ENCODE measurements at regions not wholly inside any gene's neighbourhood (a gene's known extent, or its start where the extent isn't known, plus 50 kb on each side); places are given as distances from the start of the nearest gene placed in this dataset.

DNA sequence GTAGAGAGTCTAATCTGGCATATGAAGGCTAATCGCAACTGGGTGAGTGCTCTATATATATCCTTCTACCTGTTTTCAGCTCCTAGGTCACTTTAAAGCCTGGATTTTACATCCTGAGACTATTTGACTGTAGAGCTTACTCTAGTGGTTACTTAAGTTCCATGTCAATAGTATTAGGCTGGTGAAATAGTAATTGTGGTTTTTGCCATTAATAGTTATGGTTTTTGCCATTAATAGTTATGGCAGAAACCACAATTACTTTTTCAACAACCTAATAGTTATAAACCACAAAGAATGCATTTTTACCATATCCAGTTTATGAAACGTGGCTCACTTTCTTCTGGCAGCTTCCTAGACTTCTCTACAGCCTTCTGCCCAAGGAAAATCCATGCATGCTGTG is 263.1 kb upstream of the KIAA1217 start:
- WGBS (ENCODE audit: extremely low coverage, insufficient coverage, insufficient read length), result no CpG with 5 or more reads among the region's 2 CpGs
- H4K12ac ChIP-seq (ENCODE audit: low read depth, low read length), result no peak overlapping the region
- H3K27me3 ChIP-seq (ENCODE audit: insufficient read depth, low read length), result no peaks in the 10 kb centered on the region
- no peak overlapping the region for H4K8ac ChIP-seq (ENCODE audit: low read depth, low read length)
- H2AK5ac ChIP-seq (ENCODE audit: low read length), result no peak overlapping the region
- no peaks in the 10 kb centered on the region for H3K9me3 ChIP-seq (ENCODE audit: insufficient read depth, low read depth, low read length)
- no peaks in the 10 kb centered on the region for H3K4me1 ChIP-seq (ENCODE audit: control insufficient read depth in 1 of 2, insufficient read depth in 2 of 2, low read length in 2 of 2)
- H3K4ac ChIP-seq (ENCODE audit: low read depth, low read length), result no peak overlapping the region
- H3K18ac ChIP-seq (ENCODE audit: low read length), result no peak overlapping the region
- no peak overlapping the region for H2BK120ac ChIP-seq (ENCODE audit: insufficient read depth, low read length, poor library complexity)
- H3K4me3 ChIP-seq (ENCODE audit: low read depth, low read length), result no peak overlapping the region
- no peak overlapping the region for H2AFZ ChIP-seq (ENCODE audit: insufficient read depth, low read length, poor library complexity)
- no peak overlapping the region for H3K14ac ChIP-seq (ENCODE audit: low read length)
- no peak overlapping the region for H3K27ac ChIP-seq (ENCODE audit: low read depth, low read length)
- no peak overlapping the region for H2BK12ac ChIP-seq (ENCODE audit: low read length)
- H4K91ac ChIP-seq (ENCODE audit: low read depth, low read length), result no peak overlapping the region
- no peak overlapping the region for H2BK5ac ChIP-seq (ENCODE audit: low read depth, low read length, poor library complexity)
- no peak overlapping the region for H3K4me2 ChIP-seq (ENCODE audit: low read length)
- H3K79me2 ChIP-seq (ENCODE audit: control insufficient read depth, insufficient read depth, low read length, poor library complexity), result no peaks in the 10 kb centered on the region
- H3K23ac ChIP-seq (ENCODE audit: low read length), result no peak overlapping the region
- DNase-seq, result no peak
- H3K36me3 ChIP-seq (ENCODE audit: control insufficient read depth in 1 of 2, insufficient read depth in 2 of 2, low read length in 2 of 2), result no peaks in the 10 kb centered on the region
- no peak overlapping the region for H3K9ac ChIP-seq (ENCODE audit: low read length)
- H3K79me1 ChIP-seq (ENCODE audit: low read length), result no peaks in the 10 kb centered on the region

- Histone ChIP-seq H2AK5ac (ENCODE audit: low read length) (no peak overlapping the region), H3K4me3 (ENCODE audit: low read depth, low read length) (no peak overlapping the region), H3K23ac (ENCODE audit: low read length) (no peak overlapping the region), H3K79me1 (ENCODE audit: low read length) (no peaks in the 10 kb centered on the region), H4K91ac (ENCODE audit: low read depth, low read length) (no peak overlapping the region), H2BK120ac (ENCODE audit: insufficient read depth, low read length, poor library complexity) (no peak overlapping the region), H3K4me1 (ENCODE audit: control insufficient read depth in 1 of 2, insufficient read depth in 2 of 2, low read length in 2 of 2) (no peaks in the 10 kb centered on the region), H4K12ac (ENCODE audit: low read depth, low read length) (no peak overlapping the region), H2BK12ac (ENCODE audit: low read length) (no peak overlapping the region), H3K79me2 (ENCODE audit: control insufficient read depth, insufficient read depth, low read length, poor library complexity) (no peaks in the 10 kb centered on the region), H3K27ac (ENCODE audit: low read depth, low read length) (no peak overlapping the region), H3K9ac (ENCODE audit: low read length) (no peak overlapping the region), H3K4me2 (ENCODE audit: low read length) (no peak overlapping the region), H2AFZ (ENCODE audit: insufficient read depth, low read length, poor library complexity) (no peak overlapping the region), H3K36me3 (ENCODE audit: control insufficient read depth in 1 of 2, insufficient read depth in 2 of 2, low read length in 2 of 2) (no peaks in the 10 kb centered on the region), H4K8ac (ENCODE audit: low read depth, low read length) (no peak overlapping the region), H3K18ac (ENCODE audit: low read length) (no peak overlapping the region), H3K4ac (ENCODE audit: low read depth, low read length) (no peak overlapping the region), H3K14ac (ENCODE audit: low read length) (no peak overlapping the region), H2BK5ac (ENCODE audit: low read depth, low read length, poor library complexity) (no peak overlapping the region), H3K27me3 (ENCODE audit: insufficient read depth, low read length) (no peaks in the 10 kb centered on the region), H3K9me3 (ENCODE audit: insufficient read depth, low read depth, low read length) (no peaks in the 10 kb centered on the region)
- WGBS (ENCODE audit: extremely low coverage, insufficient coverage, insufficient read length), result no CpG with 5 or more reads among the region's 6 CpGs
- DNase-seq, result no peak
These were observed 257.1 kb upstream of the KIAA1217 start for GRCh38 chr10:23951841-23952240.

DNA sequence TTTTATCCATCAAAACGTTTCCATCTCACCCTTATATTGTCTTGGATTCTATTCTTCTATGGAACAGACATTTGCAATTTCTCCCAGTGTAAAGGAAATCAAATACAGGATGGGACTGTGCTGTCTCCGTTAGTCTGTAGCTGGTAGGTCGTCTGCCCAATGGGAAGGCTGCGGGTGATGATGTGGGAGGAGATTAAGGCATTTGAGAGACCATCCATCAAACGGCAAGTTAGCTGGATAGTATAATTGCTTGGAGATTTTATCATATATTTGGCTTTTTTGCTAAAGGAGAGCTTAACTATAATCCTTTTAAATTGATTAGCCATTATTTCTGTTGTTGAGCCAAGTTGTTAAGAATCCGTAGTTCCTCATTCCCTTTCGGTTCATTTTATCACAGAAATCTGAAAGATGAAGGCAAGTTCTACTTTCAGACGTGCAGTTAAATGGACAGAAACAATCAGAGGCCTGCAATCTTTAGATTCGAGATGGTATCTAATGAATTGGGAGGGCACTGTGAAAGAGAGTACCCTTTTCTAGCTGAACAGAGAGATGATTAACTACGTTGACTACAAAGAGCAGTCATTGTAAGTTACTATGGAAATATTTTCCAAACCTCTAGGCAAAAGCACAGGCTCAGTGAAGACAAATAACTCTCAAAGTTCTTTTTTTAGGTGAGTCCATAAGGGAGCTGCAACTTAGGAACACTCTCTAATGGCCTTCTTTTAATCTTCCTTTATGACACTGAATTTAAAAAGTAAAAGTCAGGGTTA is 253.3 kb upstream of the KIAA1217 start:
- no peak for DNase-seq
- Histone ChIP-seq H3K9ac (ENCODE audit: low read length) (no peak overlapping the region), H4K91ac (ENCODE audit: low read depth, low read length) (no peak overlapping the region), H2BK120ac (ENCODE audit: insufficient read depth, low read length, poor library complexity) (no peak overlapping the region), H3K23ac (ENCODE audit: low read length) (no peak overlapping the region), H4K12ac (ENCODE audit: low read depth, low read length) (no peak overlapping the region), H3K27ac (ENCODE audit: low read depth, low read length) (no peak overlapping the region), H3K36me3 (ENCODE audit: control insufficient read depth in 1 of 2, insufficient read depth in 2 of 2, low read length in 2 of 2) (no peaks in the 10 kb centered on the region), H3K79me2 (ENCODE audit: control insufficient read depth, insufficient read depth, low read length, poor library complexity) (no peaks in the 10 kb centered on the region), H2AFZ (ENCODE audit: insufficient read depth, low read length, poor library complexity) (no peak overlapping the region), H2AK5ac (ENCODE audit: low read length) (no peak overlapping the region), H3K4me1 (ENCODE audit: control insufficient read depth in 1 of 2, insufficient read depth in 2 of 2, low read length in 2 of 2) (no peaks in the 10 kb centered on the region), H3K79me1 (ENCODE audit: low read length) (no peaks in the 10 kb centered on the region), H2BK5ac (ENCODE audit: low read depth, low read length, poor library complexity) (no peak overlapping the region), H3K14ac (ENCODE audit: low read length) (no peak overlapping the region), H4K8ac (ENCODE audit: low read depth, low read length) (no peak overlapping the region), H2BK12ac (ENCODE audit: low read length) (no peak overlapping the region), H3K18ac (ENCODE audit: low read length) (no peak overlapping the region), H3K27me3 (ENCODE audit: insufficient read depth, low read length) (no peaks in the 10 kb centered on the region), H3K9me3 (ENCODE audit: insufficient read depth, low read depth, low read length) (no peaks in the 10 kb centered on the region), H3K4me3 (ENCODE audit: low read depth, low read length) (no peak overlapping the region), H3K4ac (ENCODE audit: low read depth, low read length) (no peak overlapping the region), H3K4me2 (ENCODE audit: low read length) (no peak overlapping the region)
- no CpG with 5 or more reads among the region's 10 CpGs for WGBS (ENCODE audit: extremely low coverage, insufficient coverage, insufficient read length)

DNA sequence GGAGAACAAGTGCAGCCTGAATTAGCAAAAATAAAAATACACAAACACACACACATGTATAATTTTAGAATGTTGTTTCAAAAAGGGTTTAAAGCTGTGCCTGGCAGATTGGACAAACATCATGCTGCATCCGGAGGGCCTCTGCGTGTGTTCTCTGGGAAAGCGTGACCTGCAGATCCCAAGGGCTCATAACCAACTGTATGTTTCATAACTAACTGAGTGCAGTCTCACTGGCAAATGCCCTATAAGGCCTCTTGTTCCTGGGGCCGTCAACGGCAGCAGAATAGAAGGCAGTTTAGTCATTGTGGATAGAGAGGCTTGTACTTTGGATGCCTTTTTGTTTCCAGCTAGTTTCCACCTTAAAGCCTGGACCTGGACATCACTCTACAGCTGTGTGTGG is 243.8 kb upstream of the KIAA1217 start:
- H3K4ac ChIP-seq (ENCODE audit: low read depth, low read length), result no peak overlapping the region
- no peak overlapping the region for H3K4me3 ChIP-seq (ENCODE audit: low read depth, low read length)
- H3K36me3 ChIP-seq (ENCODE audit: control insufficient read depth in 1 of 2, insufficient read depth in 2 of 2, low read length in 2 of 2), result no peaks in the 10 kb centered on the region
- H3K9ac ChIP-seq (ENCODE audit: low read length), result peak overlapping the region; percentile 33
- no peak overlapping the region for H2AFZ ChIP-seq (ENCODE audit: insufficient read depth, low read length, poor library complexity)
- no peak overlapping the region for H2AK5ac ChIP-seq (ENCODE audit: low read length)
- no peak overlapping the region for H3K23ac ChIP-seq (ENCODE audit: low read length)
- H3K4me1 ChIP-seq (ENCODE audit: control insufficient read depth in 1 of 2, insufficient read depth in 2 of 2, low read length in 2 of 2), result no peaks in the 10 kb centered on the region
- no peak overlapping the region for H4K91ac ChIP-seq (ENCODE audit: low read depth, low read length)
- no peaks in the 10 kb centered on the region for H3K79me2 ChIP-seq (ENCODE audit: control insufficient read depth, insufficient read depth, low read length, poor library complexity)
- no peaks in the 10 kb centered on the region for H3K27me3 ChIP-seq (ENCODE audit: insufficient read depth, low read length)
- no CpG with 5 or more reads among the region's 5 CpGs for WGBS (ENCODE audit: extremely low coverage, insufficient coverage, insufficient read length)
- H3K4me2 ChIP-seq (ENCODE audit: low read length), result no peak overlapping the region
- no peak overlapping the region for H3K14ac ChIP-seq (ENCODE audit: low read length)
- H2BK12ac ChIP-seq (ENCODE audit: low read length), result no peak overlapping the region
- H3K27ac ChIP-seq (ENCODE audit: low read depth, low read length), result no peak overlapping the region
- H3K79me1 ChIP-seq (ENCODE audit: low read length), result no peaks in the 10 kb centered on the region
- no peak overlapping the region for H2BK5ac ChIP-seq (ENCODE audit: low read depth, low read length, poor library complexity)
- H3K18ac ChIP-seq (ENCODE audit: low read length), result no peak overlapping the region
- H4K8ac ChIP-seq (ENCODE audit: low read depth, low read length), result no peak overlapping the region
- H2BK120ac ChIP-seq (ENCODE audit: insufficient read depth, low read length, poor library complexity), result no peak overlapping the region
- DNase-seq, result no peak
- H4K12ac ChIP-seq (ENCODE audit: low read depth, low read length), result no peak overlapping the region
- H3K9me3 ChIP-seq (ENCODE audit: insufficient read depth, low read depth, low read length), result no peaks in the 10 kb centered on the region

Measured in trophoblast cell (in vitro differentiated cells and primary cell).